WTC11 (cell line): ENCODE measurements at regions not wholly inside any gene's neighbourhood (a gene's known extent, or its start where the extent isn't known, plus 50 kb on each side); places are given as distances from the start of the nearest gene placed in this dataset.

Experiments used
- ATAC-seq: fragments of 200-7000 bp; cut with Tn5 transposase; 2 replicates; pipeline ENCODE4 v1.10.0; 2021; ENCODE audit warnings: mild to moderate bottlenecking, moderate library complexity
- CTCF ChIA-PET: fragments of 300-600 bp; sonication (Branson Sonifier 250); formaldehyde crosslinking; loops from one replicate; lab custom pipeline; 2021; ENCODE audit warnings: antibody characterized with exemption; lab: Charles Lee
- POLR2A ChIA-PET: fragments of 350-600 bp; sonication (Branson Sonifier 250); formaldehyde crosslinking; loops from one replicate; lab custom pipeline; 2021; ENCODE audit warnings: antibody characterized with exemption; lab: Charles Lee
- DNase-seq: peaks from one replicate; pipeline ENCODE4 v3.0.0; 2021; ENCODE audit warnings: low spot score
- H3K27ac Mint-ChIP-seq: 2 replicates; pipeline ENCODE4 v1.8.0; 2021; ENCODE audit warnings: mixed read lengths
- H3K27me3 Mint-ChIP-seq: 2 replicates; pipeline ENCODE4 v1.8.0; 2021; ENCODE audit warnings: low read depth, mild to moderate bottlenecking, moderate library complexity, mixed read lengths
- H3K36me3 Mint-ChIP-seq: 2 replicates; pipeline ENCODE4 v1.8.0; 2021; ENCODE audit warnings: mixed read lengths
- H3K4me1 Mint-ChIP-seq: 2 replicates; pipeline ENCODE4 v1.8.0; 2022; ENCODE audit warnings: mixed read lengths
- H3K4me3 Mint-ChIP-seq: 2 replicates; pipeline ENCODE4 v1.8.0; 2021; ENCODE audit warnings: mild to moderate bottlenecking, moderate library complexity, mixed read lengths
- H3K9me3 Mint-ChIP-seq: 2 replicates; pipeline ENCODE4 v1.8.0; 2021; ENCODE audit warnings: mixed read lengths
- ARID4B ChIP-seq: sonication (generic); formaldehyde crosslinking; IDR thresholded peaks from 2 replicates; pipeline ENCODE4 v1.8.0; 2023; ENCODE audit warnings: missing genetic modification reagents, mild to moderate bottlenecking, borderline replicate concordance
- CREB1 ChIP-seq: sonication (generic); formaldehyde crosslinking; IDR thresholded peaks from 2 replicates; pipeline ENCODE4 v1.8.0; 2023; ENCODE audit warnings: mild to moderate bottlenecking, missing genetic modification reagents
- ELF4 ChIP-seq: sonication (generic); formaldehyde crosslinking; IDR thresholded peaks from 2 replicates; pipeline ENCODE4 v1.8.1; 2022; ENCODE audit warnings: low read depth, mild to moderate bottlenecking, moderate library complexity, missing genetic modification reagents
- ETV6 ChIP-seq: sonication (generic); formaldehyde crosslinking; IDR thresholded peaks from 2 replicates; pipeline ENCODE4 v1.8.1; 2022; ENCODE audit warnings: mild to moderate bottlenecking, missing genetic modification reagents
- FOXK1 ChIP-seq: sonication (generic); formaldehyde crosslinking; IDR thresholded peaks from 2 replicates; pipeline ENCODE4 v1.8.0; 2022; ENCODE audit warnings: mild to moderate bottlenecking, moderate library complexity, missing genetic modification reagents
- GRHL2 ChIP-seq: fragments of 250-450 bp; sonication (Bioruptor Pico); IDR thresholded peaks from 2 replicates; pipeline ENCODE4 v1.8.0; 2022; ENCODE audit warnings: mild to moderate bottlenecking, moderate library complexity; ENCODE audit not compliant: insufficient replicate concordance, severe bottlenecking
- GTF2I ChIP-seq: fragments of 250-450 bp; sonication (Bioruptor Pico); conservative IDR thresholded peaks from 2 replicates; pipeline ENCODE4 v1.4.0; 2021; ENCODE audit warnings: mild to moderate bottlenecking
- IRF1 ChIP-seq: sonication (generic); formaldehyde crosslinking; IDR thresholded peaks from 2 replicates; pipeline ENCODE4 v1.8.0; 2023; ENCODE audit warnings: missing genetic modification reagents
- MAX ChIP-seq: sonication (generic); formaldehyde crosslinking; IDR thresholded peaks from 2 replicates; pipeline ENCODE4 v1.8.0; 2022; ENCODE audit warnings: mild to moderate bottlenecking, missing genetic modification reagents
- MLX ChIP-seq: sonication (generic); formaldehyde crosslinking; IDR thresholded peaks from 2 replicates; pipeline ENCODE4 v1.8.1; 2023; ENCODE audit warnings: mild to moderate bottlenecking, missing genetic modification reagents, moderate library complexity
- SMAD3 ChIP-seq: sonication (generic); formaldehyde crosslinking; IDR thresholded peaks from 2 replicates; pipeline ENCODE4 v1.8.0; 2022; ENCODE audit warnings: missing genetic modification reagents, mild to moderate bottlenecking, borderline replicate concordance
- SMAD4 ChIP-seq: sonication (generic); formaldehyde crosslinking; IDR thresholded peaks from 2 replicates; pipeline ENCODE4 v1.8.0; 2022; ENCODE audit warnings: mild to moderate bottlenecking, missing genetic modification reagents
- TCF7 ChIP-seq: sonication (generic); formaldehyde crosslinking; IDR thresholded peaks from 2 replicates; pipeline ENCODE4 v1.8.0; 2022; ENCODE audit warnings: mild to moderate bottlenecking, low read depth, missing genetic modification reagents, moderate library complexity
- ZBTB21 ChIP-seq: sonication (generic); formaldehyde crosslinking; IDR thresholded peaks from 2 replicates; pipeline ENCODE4 v1.8.1; 2023; ENCODE audit warnings: mild to moderate bottlenecking, missing genetic modification reagents, borderline replicate concordance
- ZBTB43 ChIP-seq: sonication (generic); formaldehyde crosslinking; IDR thresholded peaks from 2 replicates; pipeline ENCODE4 v1.8.1; 2023; ENCODE audit warnings: mild to moderate bottlenecking, missing genetic modification reagents
- ZNF425 ChIP-seq: fragments of 250-450 bp; sonication (Bioruptor Pico); conservative IDR thresholded peaks from 2 replicates; pipeline ENCODE4 v1.9.0; 2021; ENCODE audit warnings: mild to moderate bottlenecking
- ZSCAN18 ChIP-seq: fragments of 250-450 bp; sonication (Bioruptor Pico); IDR thresholded peaks from 2 replicates; pipeline ENCODE4 v2.1.2; 2022; ENCODE audit warnings: mild to moderate bottlenecking, moderate library complexity

GRCh38 chr11:97990162-97990920 is 1030.4 kb upstream of the CNTN5 start:
- ATAC-seq (no peak), DNase-seq (no peak)
- Mint-ChIP-seq H3K27me3 (no peaks in the 10 kb centered on the region), H3K27ac (no peak overlapping the region), H3K36me3 (no peaks in the 10 kb centered on the region; the same call in 1 of the 2 replicates), H3K4me3 (no peak overlapping the region), H3K4me1 (no peaks in the 10 kb centered on the region), H3K9me3 (no peaks in the 10 kb centered on the region; the same call in 1 of the 2 replicates)
- POLR2A ChIA-PET, result no interaction called here
- no peak for TF ChIP-seq ZBTB43 (CRISPR knock-in tag)
- TF ChIP-seq ELF4 (CRISPR knock-in tag), result no peak
- no peak for TF ChIP-seq IRF1 (CRISPR knock-in tag)
- no peak for TF ChIP-seq ARID4B (CRISPR knock-in tag)
- no peak for TF ChIP-seq CREB1 (CRISPR knock-in tag)
- TF ChIP-seq ZSCAN18, result no peak
- no peak for TF ChIP-seq GTF2I
- no peak for TF ChIP-seq MLX (CRISPR knock-in tag)
- no peak for TF ChIP-seq TCF7 (CRISPR knock-in tag)
- TF ChIP-seq ZBTB21 (CRISPR knock-in tag), result no peak
- no peak for TF ChIP-seq SMAD4 (CRISPR knock-in tag)
- TF ChIP-seq FOXK1, result no peak
- TF ChIP-seq ETV6 (CRISPR knock-in tag), result no peak
- no peak for TF ChIP-seq SMAD3 (CRISPR knock-in tag)
- no peak for TF ChIP-seq MAX (CRISPR knock-in tag)
- TF ChIP-seq ZNF425, result no peak
- no peak for TF ChIP-seq GRHL2 (CRISPR knock-in tag)
- CTCF ChIA-PET, result no interaction called here
